GM12873 (cell line): ENCODE measurements at regions not wholly inside any gene's neighbourhood (a gene's known extent, or its start where the extent isn't known, plus 50 kb on each side); places are given as distances from the start of the nearest gene placed in this dataset.

Experiments used
- TF ChIP-seq, protein P1 (sequence below): IDR thresholded peaks from 2 replicates; pipeline ENCODE4 v1.5.1; 2012; ENCODE audit warnings: low read depth, mild to moderate bottlenecking, moderate library complexity, low read length, control low read depth; ENCODE audit not compliant: insufficient read depth; ENCODE audit errors: missing control alignments

DNA sequence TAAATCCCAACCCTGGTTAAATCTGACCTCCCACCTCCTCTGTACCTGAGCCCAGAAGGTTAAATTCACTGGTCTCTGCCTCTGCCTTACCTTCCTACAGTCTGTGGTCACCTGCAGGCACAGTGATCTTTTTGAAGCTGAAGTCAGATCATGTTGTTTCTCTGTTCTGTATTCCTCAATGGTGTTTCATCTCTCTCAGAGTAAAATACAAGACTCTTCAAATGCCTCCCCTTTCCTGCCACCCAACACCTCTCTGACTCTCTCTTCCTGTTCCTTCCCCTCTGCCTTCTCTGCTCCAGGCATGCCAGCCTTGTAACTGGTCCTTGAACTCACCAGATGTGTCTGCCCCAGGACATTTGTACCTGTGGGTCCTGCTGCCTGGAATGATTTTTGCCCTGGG is 219.3 kb downstream of the UXS1 start:
- TF ChIP-seq, protein P1, sequence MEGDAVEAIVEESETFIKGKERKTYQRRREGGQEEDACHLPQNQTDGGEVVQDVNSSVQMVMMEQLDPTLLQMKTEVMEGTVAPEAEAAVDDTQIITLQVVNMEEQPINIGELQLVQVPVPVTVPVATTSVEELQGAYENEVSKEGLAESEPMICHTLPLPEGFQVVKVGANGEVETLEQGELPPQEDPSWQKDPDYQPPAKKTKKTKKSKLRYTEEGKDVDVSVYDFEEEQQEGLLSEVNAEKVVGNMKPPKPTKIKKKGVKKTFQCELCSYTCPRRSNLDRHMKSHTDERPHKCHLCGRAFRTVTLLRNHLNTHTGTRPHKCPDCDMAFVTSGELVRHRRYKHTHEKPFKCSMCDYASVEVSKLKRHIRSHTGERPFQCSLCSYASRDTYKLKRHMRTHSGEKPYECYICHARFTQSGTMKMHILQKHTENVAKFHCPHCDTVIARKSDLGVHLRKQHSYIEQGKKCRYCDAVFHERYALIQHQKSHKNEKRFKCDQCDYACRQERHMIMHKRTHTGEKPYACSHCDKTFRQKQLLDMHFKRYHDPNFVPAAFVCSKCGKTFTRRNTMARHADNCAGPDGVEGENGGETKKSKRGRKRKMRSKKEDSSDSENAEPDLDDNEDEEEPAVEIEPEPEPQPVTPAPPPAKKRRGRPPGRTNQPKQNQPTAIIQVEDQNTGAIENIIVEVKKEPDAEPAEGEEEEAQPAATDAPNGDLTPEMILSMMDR: no peak

DNA sequence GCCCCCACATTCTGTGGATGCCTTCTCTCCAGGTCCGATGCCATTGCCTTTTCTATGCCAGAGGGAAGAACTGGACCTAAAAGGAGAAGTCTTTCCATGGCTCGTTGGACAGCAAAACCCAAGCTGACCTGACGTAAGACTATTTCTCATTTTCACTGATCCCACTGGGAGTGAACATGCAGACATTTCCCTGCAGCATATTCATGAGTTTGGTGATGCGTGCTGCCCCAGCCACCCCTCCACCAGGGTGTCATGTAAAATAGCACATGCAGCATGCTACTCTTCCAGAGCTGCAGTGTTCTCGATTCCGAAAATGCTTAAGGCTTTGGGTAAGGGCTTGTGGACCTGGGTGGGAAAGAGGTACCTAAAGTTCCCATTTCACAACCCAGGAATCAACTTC is 221.2 kb downstream of the UXS1 start:
- TF ChIP-seq, protein P1: no peak

DNA sequence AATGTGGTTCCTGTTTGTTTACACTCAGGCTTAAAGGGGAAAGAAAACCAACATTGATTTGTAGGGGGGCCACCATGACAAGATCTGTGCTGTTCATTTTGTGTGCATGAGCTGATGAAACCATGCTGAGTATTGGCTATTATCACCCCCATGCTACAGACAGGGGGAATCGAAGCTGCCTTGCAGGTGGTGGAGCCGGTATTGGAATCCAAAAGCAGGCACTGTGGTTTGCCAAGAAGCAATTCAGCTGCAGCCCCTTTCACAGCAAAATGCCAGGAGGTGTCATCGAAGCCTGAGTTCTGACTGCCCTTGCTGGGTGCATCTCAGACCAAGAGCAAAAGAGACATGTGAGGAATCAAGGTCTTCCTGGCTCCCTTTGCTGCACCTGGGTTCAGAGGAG is 221.9 kb downstream of the UXS1 start:
- TF ChIP-seq, protein P1: no peak

DNA sequence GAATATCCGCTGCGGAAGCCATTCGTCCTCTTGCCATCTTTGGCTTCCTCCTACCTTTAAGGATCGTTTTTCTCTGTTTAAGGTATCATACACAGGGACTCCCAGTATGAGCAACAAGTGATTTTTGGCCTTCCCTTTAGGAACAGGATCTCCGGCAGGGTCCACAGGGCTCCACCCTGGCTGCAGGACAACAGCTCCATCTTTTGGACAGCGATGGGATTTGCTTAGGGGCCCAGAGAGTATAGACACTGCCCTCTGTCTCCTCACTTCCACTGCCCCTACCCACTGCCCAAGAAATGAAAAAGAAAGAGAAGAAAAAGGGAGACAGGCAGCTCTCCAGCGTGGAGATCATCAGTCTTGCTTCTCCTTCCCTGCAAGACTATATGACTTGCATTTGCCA is 224.5 kb downstream of the UXS1 start:
- TF ChIP-seq, protein P1: peak; percentile 57

DNA sequence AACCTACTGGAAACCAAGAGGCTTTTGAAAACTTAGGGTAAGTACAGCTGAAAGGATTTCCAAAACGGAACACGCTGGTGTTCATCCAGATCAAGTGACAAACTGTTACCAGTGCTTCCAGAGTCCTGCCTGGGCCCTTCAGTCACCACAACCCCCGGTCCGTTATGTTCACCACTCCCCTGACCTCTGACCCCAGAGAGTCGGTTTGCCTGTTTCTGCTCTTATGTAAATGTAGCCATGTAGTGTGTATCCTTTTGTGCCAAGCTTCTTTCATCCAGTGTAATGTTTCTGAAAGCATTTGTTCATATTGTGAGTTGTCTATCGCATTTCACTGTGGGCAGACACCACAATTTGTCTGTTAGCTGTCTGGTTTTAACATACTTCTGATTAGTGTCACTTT is 217.5 kb downstream of the NCK2 start:
- TF ChIP-seq, protein P1: no peak

DNA sequence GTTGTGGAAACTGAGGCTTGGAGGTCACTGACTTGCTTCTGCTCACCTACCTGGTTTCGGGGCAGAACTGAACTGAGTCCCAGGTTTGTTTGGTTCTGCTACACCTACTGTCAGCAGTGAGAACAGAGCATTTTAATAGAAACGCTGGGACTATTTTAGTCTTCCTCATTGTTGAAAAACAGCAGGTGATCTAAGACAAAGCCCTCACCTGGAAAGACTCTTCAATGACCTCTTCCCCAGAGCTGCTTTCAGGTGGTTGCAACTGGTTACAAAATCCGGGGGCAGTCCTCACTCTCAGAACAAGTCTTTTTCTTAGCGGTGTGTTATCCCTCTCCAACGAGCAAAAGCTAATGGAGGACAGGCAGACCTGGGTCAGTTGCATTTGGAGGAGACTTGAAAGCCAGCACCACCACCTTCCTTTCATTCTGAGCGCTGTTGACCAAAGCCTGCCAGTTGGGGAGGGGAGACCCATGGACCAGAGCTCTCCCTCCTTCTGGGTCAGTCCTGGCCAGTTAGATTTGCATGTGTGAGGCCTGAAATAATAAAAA is 217.0 kb downstream of the NCK2 start:
- TF ChIP-seq, protein P1: no peak

DNA sequence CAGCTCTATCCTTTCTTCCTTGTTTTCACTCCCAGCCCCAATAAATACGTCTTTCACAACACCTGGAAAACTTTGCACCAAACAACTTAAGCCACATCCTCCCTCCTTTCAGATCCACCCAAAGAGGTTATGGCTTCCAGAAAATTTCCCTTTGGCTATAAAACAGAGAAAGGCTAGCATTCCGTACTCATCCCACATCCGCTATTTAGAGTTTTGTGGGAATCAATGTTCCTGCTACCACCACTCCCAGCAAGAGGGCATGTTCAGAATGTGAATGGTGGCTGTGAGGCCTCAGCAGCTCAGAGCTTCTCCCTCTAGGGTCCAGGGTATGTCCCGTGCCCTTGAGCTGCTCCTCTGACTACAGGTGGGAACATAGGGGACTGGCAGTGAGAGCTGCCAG is 214.6 kb downstream of the NCK2 start:
- TF ChIP-seq, protein P1: no peak
